ENCODE measurements at regions not wholly inside any gene's neighbourhood (a gene's known extent, or its start where the extent isn't known, plus 50 kb on each side); places are given as distances from the start of the nearest gene placed in this dataset.

DNA sequence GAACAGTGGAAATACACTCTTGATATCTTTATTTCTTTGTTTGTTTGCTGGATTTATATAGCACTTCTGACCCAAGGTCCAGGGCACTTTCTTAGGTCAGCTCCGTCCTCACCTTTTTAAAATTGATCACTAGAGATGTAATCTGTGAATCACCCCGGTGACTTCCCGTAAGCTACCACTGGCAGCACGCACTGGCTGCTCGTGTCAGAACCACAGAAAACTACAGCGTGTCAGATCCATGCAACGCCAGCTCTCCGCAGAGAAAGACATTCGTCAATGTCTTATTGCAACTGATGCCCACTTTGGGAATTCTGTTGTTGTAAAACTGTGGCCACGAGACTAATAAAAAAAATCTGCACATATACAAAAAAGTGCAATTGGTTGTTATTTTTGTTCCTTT is 779.4 kb upstream of the ZEB2 start:
- DNase-seq (ENCODE audit: low read depth): no peak
- no peak overlapping the region for H3K4me3 ChIP-seq (ENCODE audit: low read length)
- TF ChIP-seq, protein P1, sequence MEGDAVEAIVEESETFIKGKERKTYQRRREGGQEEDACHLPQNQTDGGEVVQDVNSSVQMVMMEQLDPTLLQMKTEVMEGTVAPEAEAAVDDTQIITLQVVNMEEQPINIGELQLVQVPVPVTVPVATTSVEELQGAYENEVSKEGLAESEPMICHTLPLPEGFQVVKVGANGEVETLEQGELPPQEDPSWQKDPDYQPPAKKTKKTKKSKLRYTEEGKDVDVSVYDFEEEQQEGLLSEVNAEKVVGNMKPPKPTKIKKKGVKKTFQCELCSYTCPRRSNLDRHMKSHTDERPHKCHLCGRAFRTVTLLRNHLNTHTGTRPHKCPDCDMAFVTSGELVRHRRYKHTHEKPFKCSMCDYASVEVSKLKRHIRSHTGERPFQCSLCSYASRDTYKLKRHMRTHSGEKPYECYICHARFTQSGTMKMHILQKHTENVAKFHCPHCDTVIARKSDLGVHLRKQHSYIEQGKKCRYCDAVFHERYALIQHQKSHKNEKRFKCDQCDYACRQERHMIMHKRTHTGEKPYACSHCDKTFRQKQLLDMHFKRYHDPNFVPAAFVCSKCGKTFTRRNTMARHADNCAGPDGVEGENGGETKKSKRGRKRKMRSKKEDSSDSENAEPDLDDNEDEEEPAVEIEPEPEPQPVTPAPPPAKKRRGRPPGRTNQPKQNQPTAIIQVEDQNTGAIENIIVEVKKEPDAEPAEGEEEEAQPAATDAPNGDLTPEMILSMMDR (conservative IDR thresholded peaks at IDR 0.05; ENCODE audit: low read depth, low read length): no peak

DNA sequence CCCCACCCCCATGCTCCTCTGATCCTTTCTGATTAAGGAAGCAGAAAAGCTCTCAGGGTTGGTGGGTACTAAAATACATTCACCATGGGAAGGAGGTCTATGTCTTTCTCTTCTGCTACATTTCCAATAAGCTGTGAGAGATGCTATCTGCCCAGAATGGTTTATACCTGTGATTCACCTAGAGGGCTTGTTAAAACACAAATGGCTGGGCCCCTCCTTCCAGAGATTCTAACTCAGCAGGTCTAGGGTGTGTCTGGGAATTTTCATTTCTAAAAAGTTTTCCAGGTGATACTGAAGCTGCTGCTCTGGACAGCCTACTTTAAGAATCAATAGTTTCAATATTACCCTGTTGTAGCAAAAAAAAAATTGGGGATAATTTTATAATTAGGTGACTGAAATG is 772.2 kb upstream of the ZEB2 start:
- TF ChIP-seq, protein P1 (conservative IDR thresholded peaks at IDR 0.05; ENCODE audit: low read depth, low read length): no peak
- no peak overlapping the region for H3K4me3 ChIP-seq (ENCODE audit: low read length)

DNA sequence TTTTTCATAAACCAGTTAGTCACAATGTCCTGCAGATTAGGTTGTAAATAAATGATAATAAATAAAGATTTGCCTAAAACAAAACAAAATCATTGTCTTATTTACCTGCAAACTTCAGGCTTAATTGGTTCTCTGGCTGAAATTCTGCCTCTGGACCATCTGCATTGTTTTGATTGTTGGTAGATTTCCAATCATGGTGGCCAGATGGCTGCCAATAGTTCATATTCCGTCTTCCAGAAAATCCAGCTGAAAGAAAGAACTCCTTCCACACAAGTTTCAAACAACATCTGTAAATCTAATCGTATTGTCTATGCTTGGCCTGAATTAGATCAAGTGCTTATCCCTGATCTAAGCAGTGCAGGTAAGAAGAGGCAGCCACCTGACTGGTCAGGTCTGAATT is 771.1 kb upstream of the ZEB2 start:
- no peak for DNase-seq (ENCODE audit: low read depth)
- TF ChIP-seq, protein P1 (conservative IDR thresholded peaks at IDR 0.05; ENCODE audit: low read depth, low read length): no peak
- H3K4me3 ChIP-seq (ENCODE audit: low read length): no peak overlapping the region

More for the DNA sequence above, 772.2 kb upstream of the ZEB2 start:
- no peak for DNase-seq (ENCODE audit: low read depth)

DNA sequence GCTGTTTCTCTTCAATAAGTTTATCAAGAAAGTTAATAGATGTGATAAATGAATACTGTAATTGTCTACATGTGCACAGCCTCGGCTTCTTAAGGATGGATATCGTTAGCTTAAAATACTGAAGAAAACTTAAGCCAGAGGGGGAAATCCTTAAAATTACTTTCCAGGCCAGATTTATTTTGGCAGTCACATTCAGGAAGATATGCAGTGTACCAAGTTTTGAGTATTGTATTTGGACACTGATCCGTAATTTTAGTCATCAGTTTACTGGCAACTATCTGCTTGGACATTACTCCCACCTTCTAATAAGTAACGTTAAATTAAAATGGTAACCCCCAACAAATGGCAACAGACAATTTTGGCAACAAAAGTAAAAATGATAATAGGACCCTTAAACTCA is 770.0 kb upstream of the ZEB2 start:
- no peak overlapping the region for H3K4me3 ChIP-seq (ENCODE audit: low read length)
- DNase-seq (ENCODE audit: low read depth): no peak
- TF ChIP-seq, protein P1 (conservative IDR thresholded peaks at IDR 0.05; ENCODE audit: low read depth, low read length): no peak

DNA sequence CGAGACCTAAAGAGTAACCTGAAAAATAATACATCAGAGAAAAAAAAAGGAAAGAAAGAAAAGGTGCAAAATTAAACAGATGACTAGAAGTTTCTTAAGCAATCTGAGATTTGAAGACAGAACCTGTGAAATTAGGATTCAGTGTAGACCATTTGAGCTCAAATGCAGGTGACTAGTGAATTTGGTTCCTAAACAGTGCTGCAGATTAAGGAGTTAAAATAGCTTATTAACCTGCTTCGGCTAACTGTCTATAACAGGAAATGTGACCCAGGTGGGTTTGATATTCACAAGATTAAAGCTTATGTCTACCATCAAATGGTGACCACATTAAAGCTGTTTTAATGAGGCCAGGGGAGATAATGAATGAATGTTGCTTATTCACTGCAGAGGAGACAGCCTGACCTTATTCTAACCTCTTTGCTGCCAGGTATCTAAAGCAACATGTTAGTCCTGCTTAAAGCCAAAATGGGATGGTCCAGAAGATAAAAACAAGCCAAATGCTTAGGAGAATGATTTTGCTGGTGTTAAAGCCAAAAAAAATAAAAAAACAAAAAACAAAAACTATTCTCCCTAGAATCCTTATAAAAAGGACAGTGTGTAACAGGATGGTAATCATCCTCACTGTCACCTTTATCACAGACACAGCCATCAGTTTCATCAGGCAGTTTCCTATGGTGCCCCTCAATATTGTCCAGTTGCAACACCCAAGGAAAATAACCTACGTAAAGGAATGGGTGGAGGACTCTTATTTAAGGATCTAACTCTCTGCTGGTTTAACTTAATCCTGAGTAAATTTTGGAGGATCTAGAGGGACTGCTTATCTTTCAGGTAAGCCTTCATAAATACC is 769.0 kb upstream of the ZEB2 start:
- no peak overlapping the region for H3K4me3 ChIP-seq (ENCODE audit: low read length)
- DNase-seq (ENCODE audit: low read depth): no peak
- TF ChIP-seq, protein P1 (conservative IDR thresholded peaks at IDR 0.05; ENCODE audit: low read depth, low read length): no peak

DNA sequence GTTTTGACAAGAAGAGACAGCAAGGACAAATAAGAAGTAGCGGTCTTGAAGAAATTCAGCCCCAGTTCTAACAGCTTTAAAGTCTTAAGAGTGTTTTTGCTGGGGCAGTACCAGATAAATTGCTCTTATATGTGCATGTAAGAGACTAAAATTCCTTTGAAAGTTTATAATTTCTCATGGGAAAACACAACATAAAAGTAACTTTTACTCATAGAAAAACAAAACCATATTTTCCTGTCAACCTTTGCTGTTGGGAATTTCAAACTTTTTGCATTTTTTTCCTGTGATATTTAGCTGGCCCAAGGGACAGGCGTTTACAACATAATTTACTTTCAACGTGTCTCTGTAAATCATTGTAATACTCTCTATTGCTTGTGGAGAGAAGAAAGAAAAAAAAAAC is 767.8 kb upstream of the ZEB2 start:
- H3K4me3 ChIP-seq (ENCODE audit: low read length): no peak overlapping the region
- DNase-seq (ENCODE audit: low read depth): no peak
- TF ChIP-seq, protein P1 (conservative IDR thresholded peaks at IDR 0.05; ENCODE audit: low read depth, low read length): no peak

DNA sequence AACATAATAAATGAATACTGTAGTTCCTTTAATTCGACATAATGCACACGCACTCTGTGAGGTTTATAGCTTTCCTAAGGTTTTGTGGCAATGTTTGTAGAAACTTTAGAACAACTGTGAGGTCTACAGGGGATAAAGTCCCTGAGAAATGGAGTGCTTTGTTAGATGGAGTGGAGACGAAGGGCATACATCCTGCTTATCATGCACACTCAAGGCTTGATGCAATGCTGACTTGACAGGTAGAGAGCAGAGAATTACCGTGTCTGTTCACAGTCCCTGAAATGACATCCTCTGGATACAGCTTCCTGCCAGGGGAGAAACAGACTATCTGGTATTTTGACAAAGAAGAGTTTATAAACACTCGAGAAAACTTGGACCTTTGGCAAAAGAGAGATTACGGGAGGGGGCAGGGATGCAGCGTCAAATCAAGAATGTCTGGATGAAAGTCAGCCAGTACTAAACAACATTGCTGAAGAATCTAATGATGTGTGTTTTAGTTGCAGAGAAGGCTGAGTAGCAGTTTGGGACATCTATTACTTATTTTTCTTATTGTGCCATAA is 766.9 kb upstream of the ZEB2 start:
- H3K4me3 ChIP-seq (ENCODE audit: low read length): no peak overlapping the region
- TF ChIP-seq, protein P1 (conservative IDR thresholded peaks at IDR 0.05; ENCODE audit: low read depth, low read length): no peak
- no peak for DNase-seq (ENCODE audit: low read depth)
